ENCODE measurements at regions not wholly inside any gene's neighbourhood (a gene's known extent, or its start where the extent isn't known, plus 50 kb on each side); places are given as distances from the start of the nearest gene placed in this dataset.

GRCh38 chr12:87794854-87795253, 234.3 kb downstream of the C12orf50 start:
- no CpG with 5 or more reads among the region's 1 CpG for WGBS (ENCODE audit: extremely low coverage, insufficient read length, low lambda C conversion rate)
- no peak overlapping the region for H2BK12ac ChIP-seq (ENCODE audit: insufficient read length, low read depth, low read length)
- no peak overlapping the region for H3K14ac ChIP-seq (ENCODE audit: insufficient read depth, low read length)
- no peaks in the 10 kb centered on the region for H3K4me1 ChIP-seq (ENCODE audit: insufficient read depth, low read length)
- H2BK15ac ChIP-seq (ENCODE audit: low read depth, low read length) = no peak overlapping the region
- H3K9ac ChIP-seq (ENCODE audit: extremely low read depth, insufficient read length, low read length) = no peak overlapping the region
- H3K23ac ChIP-seq (ENCODE audit: insufficient read length, low read depth, low read length) = no peak overlapping the region
- H3K4me2 ChIP-seq (ENCODE audit: insufficient read depth, insufficient read length, low read length) = no peak overlapping the region
- no peak overlapping the region for H3K27ac Mint-ChIP-seq
- no peak overlapping the region for H2AK5ac ChIP-seq (ENCODE audit: insufficient read length, low read length)
- H3K9me3 Mint-ChIP-seq = no peaks in the 10 kb centered on the region
- H4K20me1 ChIP-seq (ENCODE audit: control insufficient read depth, insufficient read depth, insufficient read length) = no peaks in the 10 kb centered on the region
- no peak overlapping the region for H2BK20ac ChIP-seq (ENCODE audit: low read depth, low read length, poor library complexity, severe bottlenecking)
- H3K18ac ChIP-seq (ENCODE audit: insufficient read length, low read depth, low read length) = no peak overlapping the region
- H3K36me3 Mint-ChIP-seq (ENCODE audit: insufficient read depth in 1 of 3, low read depth in 3 of 3) = no peaks in the 10 kb centered on the region
- H2BK5ac ChIP-seq (ENCODE audit: insufficient read length, low read length) = no peak overlapping the region
- H3K27me3 ChIP-seq (ENCODE audit: insufficient read depth, low read length) = no peaks in the 10 kb centered on the region
- H3T11ph ChIP-seq (ENCODE audit: low read length) = no peak overlapping the region
- no peak for TF ChIP-seq CTCF (conservative IDR thresholded peaks at IDR 0.05)
- no peak overlapping the region for H3K4me3 Mint-ChIP-seq
- H3K9me3 ChIP-seq (ENCODE audit: control insufficient read depth, low read depth, low read length) = no peaks in the 10 kb centered on the region
- H2AFZ ChIP-seq (ENCODE audit: low read length) = no peak overlapping the region
- H3K23me2 ChIP-seq (ENCODE audit: insufficient read length, low read depth, low read length, poor library complexity, severe bottlenecking) = no peaks in the 10 kb centered on the region
- H2BK120ac ChIP-seq (ENCODE audit: low read depth, low read length, poor library complexity, severe bottlenecking) = no peak overlapping the region
- no peak overlapping the region for H3K4ac ChIP-seq (ENCODE audit: low read depth, low read length)
- H3K79me1 ChIP-seq (ENCODE audit: insufficient read depth, low read depth, low read length, poor library complexity, severe bottlenecking) = no peaks in the 10 kb centered on the region
- H3K27ac ChIP-seq (ENCODE audit: insufficient read length, low read depth, low read length) = no peak overlapping the region
- H4K8ac ChIP-seq (replicated peaks; ENCODE audit: insufficient read length, low read depth, low read length) = no peak overlapping the region
- no peaks in the 10 kb centered on the region for H3K79me2 ChIP-seq (ENCODE audit: insufficient read depth, low read length)
- no peaks in the 10 kb centered on the region for H3K4me1 Mint-ChIP-seq
- H3K56ac ChIP-seq (ENCODE audit: insufficient read length, low read depth, low read length) = no peak overlapping the region
- no peak overlapping the region for H4K5ac ChIP-seq (ENCODE audit: insufficient read length, low read depth, low read length)
- DNase-seq = no peak
- no peak overlapping the region for H4K91ac ChIP-seq (ENCODE audit: insufficient read length, low read depth, low read length)
- no peaks in the 10 kb centered on the region for H3K27me3 Mint-ChIP-seq (ENCODE audit: low read depth)
